ENCODE measurements at regions not wholly inside any gene's neighbourhood (a gene's known extent, or its start where the extent isn't known, plus 50 kb on each side); places are given as distances from the start of the nearest gene placed in this dataset.

GRCh38 chr18:26794230-26795101 lies 71.0 kb downstream of the AQP4 start:
- DNase-seq (ENCODE audit: low read depth in 4 of 4, low spot score in 3 of 4) = no peak

- no peak for DNase-seq (ENCODE audit: low read depth in 4 of 4, low spot score in 3 of 4)
Measured at GRCh38 chr18:26792661-26793060, 72.8 kb downstream of the AQP4 start.

- DNase-seq (ENCODE audit: low read depth in 4 of 4, low spot score in 3 of 4) = no peak
Measured at GRCh38 chr18:26791676-26792075, 73.8 kb downstream of the AQP4 start.

GRCh38 chr18:26784599-26784998 lies 80.9 kb downstream of the AQP4 start:
- no peak for DNase-seq (ENCODE audit: low read depth in 4 of 4, low spot score in 3 of 4)

- no peak for DNase-seq (ENCODE audit: low read depth in 4 of 4, low spot score in 3 of 4)
Measured at GRCh38 chr18:26783170-26783569, 82.3 kb downstream of the AQP4 start.

- DNase-seq (ENCODE audit: low read depth in 4 of 4, low spot score in 3 of 4) = no peak
Measured at GRCh38 chr18:26780520-26781325, 84.8 kb downstream of the AQP4 start.

GRCh38 chr18:26778054-26778393 lies 87.5 kb downstream of the AQP4 start:
- no peak for DNase-seq (ENCODE audit: low read depth in 4 of 4, low spot score in 3 of 4)

- peak in 2 of 4 donors; percentile 40 to 52 for DNase-seq (ENCODE audit: low read depth in 4 of 4, low spot score in 3 of 4)
Measured at GRCh38 chr18:26777351-26778053, 88.0 kb downstream of the AQP4 start.

- DNase-seq (ENCODE audit: low read depth in 4 of 4, low spot score in 3 of 4) = no peak
Measured at GRCh38 chr18:26772691-26773090, 92.8 kb downstream of the AQP4 start.

- DNase-seq (ENCODE audit: low read depth in 4 of 4, low spot score in 3 of 4) = no peak
Measured at GRCh38 chr18:26771524-26771923, 94.0 kb downstream of the AQP4 start.

GRCh38 chr18:26768385-26768784 lies 97.1 kb downstream of the AQP4 start:
- DNase-seq (ENCODE audit: low read depth in 4 of 4, low spot score in 3 of 4) = no peak

GRCh38 chr18:26765498-26765897 lies 100.0 kb downstream of the AQP4 start:
- DNase-seq (ENCODE audit: low read depth in 4 of 4, low spot score in 3 of 4) = no peak

- DNase-seq (ENCODE audit: low read depth in 4 of 4, low spot score in 3 of 4) = no peak
Measured at GRCh38 chr18:26764586-26764985, 100.9 kb downstream of the AQP4 start.

- DNase-seq (ENCODE audit: low read depth in 4 of 4, low spot score in 3 of 4) = no peak
Measured at GRCh38 chr18:26764177-26764576, 101.3 kb downstream of the AQP4 start.

- DNase-seq (ENCODE audit: low read depth in 4 of 4, low spot score in 3 of 4) = no peak
Measured at GRCh38 chr18:26763446-26764110, 101.9 kb downstream of the AQP4 start.

- peak in 1 of 4 donors; percentile 59 for DNase-seq (ENCODE audit: low read depth in 4 of 4, low spot score in 3 of 4)
Measured at GRCh38 chr18:26757263-26758019, 108.1 kb downstream of the AQP4 start.

- no peak for DNase-seq (ENCODE audit: low read depth in 4 of 4, low spot score in 3 of 4)
Measured at GRCh38 chr18:26756556-26756955, 109.0 kb downstream of the AQP4 start.

- no peak for DNase-seq (ENCODE audit: low read depth in 4 of 4, low spot score in 3 of 4)
Measured at GRCh38 chr18:26746826-26747475, 118.6 kb downstream of the AQP4 start.

- no peak for DNase-seq (ENCODE audit: low read depth in 4 of 4, low spot score in 3 of 4)
Measured at GRCh38 chr18:26746398-26746797, 119.1 kb downstream of the AQP4 start.

Data from right renal pelvis (tissue), 4 donors.